ENCODE measurements at regions not wholly inside any gene's neighbourhood (a gene's known extent, or its start where the extent isn't known, plus 50 kb on each side); places are given as distances from the start of the nearest gene placed in this dataset.

- H3K36me3 ChIP-seq (ENCODE audit: control insufficient read depth in 3 of 3, insufficient read depth in 2 of 3, low read depth in 1 of 3, low read length in 3 of 3), result no peaks in the 10 kb centered on the region
- H3K27ac ChIP-seq (ENCODE audit: low read depth in 1 of 3, low read length in 2 of 3), result no peak overlapping the region
- H3K9me3 ChIP-seq (ENCODE audit: control insufficient read depth in 2 of 2, insufficient read depth in 1 of 2, low read depth in 1 of 2, low read length in 1 of 2), result no peaks in the 10 kb centered on the region
- H3K4me1 ChIP-seq (ENCODE audit: control insufficient read depth in 3 of 3, insufficient read depth in 2 of 3, low read depth in 1 of 3, low read length in 2 of 3), result no peaks in the 10 kb centered on the region
- no peaks in the 10 kb centered on the region for H3K27me3 ChIP-seq (ENCODE audit: control insufficient read depth in 3 of 3, insufficient read depth in 3 of 3, low read length in 3 of 3)
- 75 to 80% (median 76%) methylated on average over 6 of the region's 6 CpGs for WGBS, 3 donors
- FAIRE-seq, result no peak
- no peak for DNase-seq
- no peak overlapping the region for H3K4me3 ChIP-seq (ENCODE audit: low read depth in 1 of 3, low read length in 3 of 3)
Measured at GRCh38 chr13:75072891-75073290, 409.1 kb downstream of the TBC1D4 start.

- DNase-seq (no peak), FAIRE-seq (no peak)
- no peaks in the 10 kb centered on the region for H3K27me3 ChIP-seq (ENCODE audit: control insufficient read depth in 3 of 3, insufficient read depth in 3 of 3, low read length in 3 of 3)
- H3K36me3 ChIP-seq (ENCODE audit: control insufficient read depth in 3 of 3, insufficient read depth in 2 of 3, low read depth in 1 of 3, low read length in 3 of 3), result no peaks in the 10 kb centered on the region
- H3K9me3 ChIP-seq (ENCODE audit: control insufficient read depth in 2 of 2, insufficient read depth in 1 of 2, low read depth in 1 of 2, low read length in 1 of 2), result no peaks in the 10 kb centered on the region
- no peak overlapping the region for H3K4me3 ChIP-seq (ENCODE audit: low read depth in 1 of 3, low read length in 3 of 3)
- H3K27ac ChIP-seq (ENCODE audit: low read depth in 1 of 3, low read length in 2 of 3), result no peak overlapping the region
- H3K4me1 ChIP-seq (ENCODE audit: control insufficient read depth in 3 of 3, insufficient read depth in 2 of 3, low read depth in 1 of 3, low read length in 2 of 3), result no peaks in the 10 kb centered on the region
Measured at GRCh38 chr13:75072368-75072767, 409.6 kb downstream of the TBC1D4 start.

- no peak overlapping the region for H3K4me3 ChIP-seq (ENCODE audit: low read depth in 1 of 3, low read length in 3 of 3)
- H3K36me3 ChIP-seq (ENCODE audit: control insufficient read depth in 3 of 3, insufficient read depth in 2 of 3, low read depth in 1 of 3, low read length in 3 of 3), result no peaks in the 10 kb centered on the region
- FAIRE-seq (no peak), DNase-seq (no peak)
- H3K9me3 ChIP-seq (ENCODE audit: control insufficient read depth in 2 of 2, insufficient read depth in 1 of 2, low read depth in 1 of 2, low read length in 1 of 2), result no peaks in the 10 kb centered on the region
- no peaks in the 10 kb centered on the region for H3K4me1 ChIP-seq (ENCODE audit: control insufficient read depth in 3 of 3, insufficient read depth in 2 of 3, low read depth in 1 of 3, low read length in 2 of 3)
- 83 to 90% (median 88%) methylated on average over 6 of the region's 6 CpGs for WGBS, 3 donors
- H3K27ac ChIP-seq (ENCODE audit: low read depth in 1 of 3, low read length in 2 of 3), result no peak overlapping the region
- no peaks in the 10 kb centered on the region for H3K27me3 ChIP-seq (ENCODE audit: control insufficient read depth in 3 of 3, insufficient read depth in 3 of 3, low read length in 3 of 3)
Measured at GRCh38 chr13:75071796-75072195, 410.2 kb downstream of the TBC1D4 start.

GRCh38 chr13:75071395-75071794, 410.6 kb downstream of the TBC1D4 start:
- no peak for FAIRE-seq

GRCh38 chr13:75061909-75062308, 420.1 kb downstream of the TBC1D4 start:
- DNase-seq, result no peak
- no peak overlapping the region for H3K4me3 ChIP-seq (ENCODE audit: low read depth in 1 of 3, low read length in 3 of 3)
- H3K36me3 ChIP-seq (ENCODE audit: control insufficient read depth in 3 of 3, insufficient read depth in 2 of 3, low read depth in 1 of 3, low read length in 3 of 3), result no peaks in the 10 kb centered on the region
- H3K27ac ChIP-seq (ENCODE audit: low read depth in 1 of 3, low read length in 2 of 3), result no peak overlapping the region
- no peak for FAIRE-seq
- no peaks in the 10 kb centered on the region for H3K4me1 ChIP-seq (ENCODE audit: control insufficient read depth in 3 of 3, insufficient read depth in 2 of 3, low read depth in 1 of 3, low read length in 2 of 3)
- H3K9me3 ChIP-seq (ENCODE audit: control insufficient read depth in 2 of 2, insufficient read depth in 1 of 2, low read depth in 1 of 2, low read length in 1 of 2), result no peaks in the 10 kb centered on the region
- H3K27me3 ChIP-seq (ENCODE audit: control insufficient read depth in 3 of 3, insufficient read depth in 3 of 3, low read length in 3 of 3), result no peaks in the 10 kb centered on the region

More at GRCh38 chr13:75071395-75071794, 410.6 kb downstream of the TBC1D4 start:
- no peak overlapping the region for H3K4me3 ChIP-seq (ENCODE audit: low read depth in 1 of 3, low read length in 3 of 3)
- no peaks in the 10 kb centered on the region for H3K9me3 ChIP-seq (ENCODE audit: control insufficient read depth in 2 of 2, insufficient read depth in 1 of 2, low read depth in 1 of 2, low read length in 1 of 2)
- H3K36me3 ChIP-seq (ENCODE audit: control insufficient read depth in 3 of 3, insufficient read depth in 2 of 3, low read depth in 1 of 3, low read length in 3 of 3), result no peaks in the 10 kb centered on the region
- DNase-seq, result no peak
- no peaks in the 10 kb centered on the region for H3K4me1 ChIP-seq (ENCODE audit: control insufficient read depth in 3 of 3, insufficient read depth in 2 of 3, low read depth in 1 of 3, low read length in 2 of 3)
- 37 to 45% (median 42%) methylated on average over 2 of the region's 2 CpGs for WGBS, 3 donors
- no peak overlapping the region for H3K27ac ChIP-seq (ENCODE audit: low read depth in 1 of 3, low read length in 2 of 3)
- H3K27me3 ChIP-seq (ENCODE audit: control insufficient read depth in 3 of 3, insufficient read depth in 3 of 3, low read length in 3 of 3), result no peaks in the 10 kb centered on the region

- no peaks in the 10 kb centered on the region for H3K4me1 ChIP-seq (ENCODE audit: control insufficient read depth in 3 of 3, insufficient read depth in 2 of 3, low read depth in 1 of 3, low read length in 2 of 3)
- FAIRE-seq, result peak; percentile 39
Measured at GRCh38 chr13:75055296-75055695, 426.7 kb downstream of the TBC1D4 start.

GRCh38 chr13:75052616-75053015, 429.4 kb downstream of the TBC1D4 start:
- 78 to 81% (median 78%) methylated on average over 6 of the region's 6 CpGs for WGBS, 3 donors
- no peak for FAIRE-seq
- no peak overlapping the region for H3K27ac ChIP-seq (ENCODE audit: low read depth in 1 of 3, low read length in 2 of 3)

More at GRCh38 chr13:75055296-75055695, 426.7 kb downstream of the TBC1D4 start:
- H3K4me3 ChIP-seq (ENCODE audit: low read depth in 1 of 3, low read length in 3 of 3), result no peak overlapping the region
- no peaks in the 10 kb centered on the region for H3K9me3 ChIP-seq (ENCODE audit: control insufficient read depth in 2 of 2, insufficient read depth in 1 of 2, low read depth in 1 of 2, low read length in 1 of 2)
- H3K27me3 ChIP-seq (ENCODE audit: control insufficient read depth in 3 of 3, insufficient read depth in 3 of 3, low read length in 3 of 3), result no peaks in the 10 kb centered on the region
- DNase-seq, result no peak
- no peak overlapping the region for H3K27ac ChIP-seq (ENCODE audit: low read depth in 1 of 3, low read length in 2 of 3)
- no peaks in the 10 kb centered on the region for H3K36me3 ChIP-seq (ENCODE audit: control insufficient read depth in 3 of 3, insufficient read depth in 2 of 3, low read depth in 1 of 3, low read length in 3 of 3)

GRCh38 chr13:75050419-75051046, 431.4 kb downstream of the TBC1D4 start:
- H3K27ac ChIP-seq (ENCODE audit: low read depth in 1 of 3, low read length in 2 of 3), result no peak overlapping the region
- no peak for DNase-seq
- H3K4me1 ChIP-seq (ENCODE audit: control insufficient read depth in 3 of 3, insufficient read depth in 2 of 3, low read depth in 1 of 3, low read length in 2 of 3), result no peaks in the 10 kb centered on the region
- no peak overlapping the region for H3K4me3 ChIP-seq (ENCODE audit: low read depth in 1 of 3, low read length in 3 of 3)
- H3K36me3 ChIP-seq (ENCODE audit: control insufficient read depth in 3 of 3, insufficient read depth in 2 of 3, low read depth in 1 of 3, low read length in 3 of 3), result no peaks in the 10 kb centered on the region
- H3K27me3 ChIP-seq (ENCODE audit: control insufficient read depth in 3 of 3, insufficient read depth in 3 of 3, low read length in 3 of 3), result no peaks in the 10 kb centered on the region
- no peak for FAIRE-seq
- 61 to 73% (median 64%) methylated on average over 5 of the region's 5 CpGs for WGBS, 3 donors
- H3K9me3 ChIP-seq (ENCODE audit: control insufficient read depth in 2 of 2, insufficient read depth in 1 of 2, low read depth in 1 of 2, low read length in 1 of 2), result no peaks in the 10 kb centered on the region

More at GRCh38 chr13:75052616-75053015, 429.4 kb downstream of the TBC1D4 start:
- no peak for DNase-seq
- Histone ChIP-seq H3K36me3 (ENCODE audit: control insufficient read depth in 3 of 3, insufficient read depth in 2 of 3, low read depth in 1 of 3, low read length in 3 of 3) (no peaks in the 10 kb centered on the region), H3K27me3 (ENCODE audit: control insufficient read depth in 3 of 3, insufficient read depth in 3 of 3, low read length in 3 of 3) (no peaks in the 10 kb centered on the region), H3K4me1 (ENCODE audit: control insufficient read depth in 3 of 3, insufficient read depth in 2 of 3, low read depth in 1 of 3, low read length in 2 of 3) (no peaks in the 10 kb centered on the region), H3K4me3 (ENCODE audit: low read depth in 1 of 3, low read length in 3 of 3) (no peak overlapping the region), H3K9me3 (ENCODE audit: control insufficient read depth in 2 of 2, insufficient read depth in 1 of 2, low read depth in 1 of 2, low read length in 1 of 2) (no peaks in the 10 kb centered on the region)

- 55 to 71% (median 66%) methylated on average over 3 of the region's 3 CpGs for WGBS, 3 donors
- no peak for FAIRE-seq
- no peak overlapping the region for H3K27ac ChIP-seq (ENCODE audit: low read depth in 1 of 3, low read length in 2 of 3)
Measured at GRCh38 chr13:75049735-75050335, 432.1 kb downstream of the TBC1D4 start.

More at GRCh38 chr13:75049735-75050335, 432.1 kb downstream of the TBC1D4 start:
- no peak overlapping the region for H3K4me3 ChIP-seq (ENCODE audit: low read depth in 1 of 3, low read length in 3 of 3)
- no peaks in the 10 kb centered on the region for H3K9me3 ChIP-seq (ENCODE audit: control insufficient read depth in 2 of 2, insufficient read depth in 1 of 2, low read depth in 1 of 2, low read length in 1 of 2)
- no peaks in the 10 kb centered on the region for H3K4me1 ChIP-seq (ENCODE audit: control insufficient read depth in 3 of 3, insufficient read depth in 2 of 3, low read depth in 1 of 3, low read length in 2 of 3)
- no peak for DNase-seq
- no peaks in the 10 kb centered on the region for H3K27me3 ChIP-seq (ENCODE audit: control insufficient read depth in 3 of 3, insufficient read depth in 3 of 3, low read length in 3 of 3)
- no peaks in the 10 kb centered on the region for H3K36me3 ChIP-seq (ENCODE audit: control insufficient read depth in 3 of 3, insufficient read depth in 2 of 3, low read depth in 1 of 3, low read length in 3 of 3)
